ENCODE measurements at regions not wholly inside any gene's neighbourhood (a gene's known extent, or its start where the extent isn't known, plus 50 kb on each side); places are given as distances from the start of the nearest gene placed in this dataset.
A peak's percentile ranks its signal among the peaks of the same experiment; 100 is the strongest.

GRCh38 chr9:22210262-22210661, 201.2 kb upstream of the CDKN2B start:
- Histone ChIP-seq H3K4me1 (ENCODE audit: control extremely low read depth in 1 of 4, control insufficient read depth in 4 of 4, insufficient read depth in 4 of 4, low read length in 3 of 4) (peaks cover 6 to 17% (median 9%) of the 10 kb centered on the region in 4 experiments), H3K27ac (ENCODE audit: insufficient read depth in 1 of 2, low read depth in 1 of 2, low read length in 2 of 2, poor library complexity in 1 of 2, severe bottlenecking in 2 of 2) (no peak overlapping the region), H3K4me3 (ENCODE audit: control insufficient read depth in 1 of 7, extremely low read depth in 1 of 7, insufficient read depth in 4 of 7, low read depth in 2 of 7, low read length in 6 of 7) (no peak overlapping the region), H3K27me3 (replicated peaks in 2 of 5; ENCODE audit: control insufficient read depth in 4 of 5, insufficient read depth in 5 of 5, low read length in 4 of 5) (peaks cover 0 to 11% (median 5%) of the 10 kb centered on the region in 5 experiments), H3K9me3 (ENCODE audit: control extremely low read depth in 1 of 5, control insufficient read depth in 4 of 5, insufficient read depth in 2 of 5, low read depth in 1 of 5, low read length in 4 of 5) (no peaks in the 10 kb centered on the region), H3K36me3 (ENCODE audit: control insufficient read depth in 4 of 4, insufficient read depth in 4 of 4, low read length in 3 of 4) (no peaks in the 10 kb centered on the region)
- POLR2A ChIA-PET, result no interaction called here
- no peak for DNase-seq
- CTCF ChIA-PET, result no interaction called here
- 86% methylated on average over 1 of the region's 1 CpG for WGBS (ENCODE audit: insufficient coverage)

- DNase-seq, result no peak
- Histone ChIP-seq H3K27ac (ENCODE audit: insufficient read depth in 1 of 2, low read depth in 1 of 2, low read length in 2 of 2, poor library complexity in 1 of 2, severe bottlenecking in 2 of 2) (no peak overlapping the region), H3K36me3 (ENCODE audit: control insufficient read depth in 4 of 4, insufficient read depth in 4 of 4, low read length in 3 of 4) (no peaks in the 10 kb centered on the region), H3K27me3 (replicated peaks in 2 of 5; ENCODE audit: control insufficient read depth in 4 of 5, insufficient read depth in 5 of 5, low read length in 4 of 5) (peaks cover 0 to 15% (median 5%) of the 10 kb centered on the region in 5 experiments), H3K4me1 (ENCODE audit: control extremely low read depth in 1 of 4, control insufficient read depth in 4 of 4, insufficient read depth in 4 of 4, low read length in 3 of 4) (peaks cover 6 to 17% (median 9%) of the 10 kb centered on the region in 4 experiments), H3K9me3 (ENCODE audit: control extremely low read depth in 1 of 5, control insufficient read depth in 4 of 5, insufficient read depth in 2 of 5, low read depth in 1 of 5, low read length in 4 of 5) (no peaks in the 10 kb centered on the region), H3K4me3 (ENCODE audit: control insufficient read depth in 1 of 7, extremely low read depth in 1 of 7, insufficient read depth in 4 of 7, low read depth in 2 of 7, low read length in 6 of 7) (no peak overlapping the region)
- ChIA-PET POLR2A (no interaction called here), CTCF (no interaction called here)
- 100% methylated on average over 1 of the region's 2 CpGs for WGBS (ENCODE audit: insufficient coverage)
Measured at GRCh38 chr9:22210936-22211335, 201.8 kb upstream of the CDKN2B start.

- CTCF ChIA-PET, result interaction anchor here (1.5 kb wide), 1 partner anchor 175 kb away, joined by 3 read pairs; no protein-coding TSS in a partner anchor
- Histone ChIP-seq H3K4me1 (ENCODE audit: control extremely low read depth in 1 of 4, control insufficient read depth in 4 of 4, insufficient read depth in 4 of 4, low read length in 3 of 4) (peaks cover 6 to 17% (median 9%) of the 10 kb centered on the region in 4 experiments), H3K27ac (ENCODE audit: insufficient read depth in 1 of 2, low read depth in 1 of 2, low read length in 2 of 2, poor library complexity in 1 of 2, severe bottlenecking in 2 of 2) (no peak overlapping the region), H3K36me3 (ENCODE audit: control insufficient read depth in 4 of 4, insufficient read depth in 4 of 4, low read length in 3 of 4) (no peaks in the 10 kb centered on the region), H3K27me3 (replicated peaks in 2 of 5; ENCODE audit: control insufficient read depth in 4 of 5, insufficient read depth in 5 of 5, low read length in 4 of 5) (peaks cover 0 to 23% (median 5%) of the 10 kb centered on the region in 5 experiments), H3K9me3 (ENCODE audit: control extremely low read depth in 1 of 5, control insufficient read depth in 4 of 5, insufficient read depth in 2 of 5, low read depth in 1 of 5, low read length in 4 of 5) (no peaks in the 10 kb centered on the region), H3K4me3 (ENCODE audit: control insufficient read depth in 1 of 7, extremely low read depth in 1 of 7, insufficient read depth in 4 of 7, low read depth in 2 of 7, low read length in 6 of 7) (peak overlapping the region in 1 of 7 experiments; percentile 6)
- 0% methylated on average over 2 of the region's 4 CpGs for WGBS (ENCODE audit: insufficient coverage)
- peak; percentile 53 to 69 (median 62) for DNase-seq
- POLR2A ChIA-PET, result no interaction called here
Measured at GRCh38 chr9:22211588-22212360, 202.7 kb upstream of the CDKN2B start.

- Histone ChIP-seq H3K4me3 (ENCODE audit: control insufficient read depth in 1 of 7, extremely low read depth in 1 of 7, insufficient read depth in 4 of 7, low read depth in 2 of 7, low read length in 6 of 7) (no peak overlapping the region), H3K27ac (ENCODE audit: insufficient read depth in 1 of 2, low read depth in 1 of 2, low read length in 2 of 2, poor library complexity in 1 of 2, severe bottlenecking in 2 of 2) (no peak overlapping the region), H3K36me3 (ENCODE audit: control insufficient read depth in 4 of 4, insufficient read depth in 4 of 4, low read length in 3 of 4) (no peaks in the 10 kb centered on the region), H3K9me3 (ENCODE audit: control extremely low read depth in 1 of 5, control insufficient read depth in 4 of 5, insufficient read depth in 2 of 5, low read depth in 1 of 5, low read length in 4 of 5) (no peaks in the 10 kb centered on the region), H3K4me1 (ENCODE audit: control extremely low read depth in 1 of 4, control insufficient read depth in 4 of 4, insufficient read depth in 4 of 4, low read length in 3 of 4) (peaks cover 6 to 14% (median 9%) of the 10 kb centered on the region in 4 experiments), H3K27me3 (replicated peaks in 2 of 5; ENCODE audit: control insufficient read depth in 4 of 5, insufficient read depth in 5 of 5, low read length in 4 of 5) (peaks cover 0 to 38% (median 8%) of the 10 kb centered on the region in 5 experiments)
- 72% methylated on average over 2 of the region's 3 CpGs for WGBS (ENCODE audit: insufficient coverage)
- CTCF ChIA-PET, result interaction anchor here (0.7 kb wide), 1 partner anchor 23 kb away, joined by 3 read pairs; no protein-coding TSS in a partner anchor
- POLR2A ChIA-PET, result no interaction called here
- DNase-seq, result no peak
Measured at GRCh38 chr9:22214021-22214420, 204.9 kb upstream of the CDKN2B start.

- no peak for DNase-seq
- WGBS (ENCODE audit: insufficient coverage), result 100% methylated on average over 2 of the region's 2 CpGs
- ChIA-PET CTCF (no interaction called here), POLR2A (no interaction called here)
- Histone ChIP-seq H3K36me3 (ENCODE audit: control insufficient read depth in 4 of 4, insufficient read depth in 4 of 4, low read length in 3 of 4) (no peaks in the 10 kb centered on the region), H3K4me1 (ENCODE audit: control extremely low read depth in 1 of 4, control insufficient read depth in 4 of 4, insufficient read depth in 4 of 4, low read length in 3 of 4) (peaks cover 6 to 11% (median 9%) of the 10 kb centered on the region in 4 experiments), H3K9me3 (ENCODE audit: control extremely low read depth in 1 of 5, control insufficient read depth in 4 of 5, insufficient read depth in 2 of 5, low read depth in 1 of 5, low read length in 4 of 5) (no peaks in the 10 kb centered on the region), H3K4me3 (ENCODE audit: control insufficient read depth in 1 of 7, extremely low read depth in 1 of 7, insufficient read depth in 4 of 7, low read depth in 2 of 7, low read length in 6 of 7) (no peak overlapping the region), H3K27me3 (replicated peaks in 2 of 5; ENCODE audit: control insufficient read depth in 4 of 5, insufficient read depth in 5 of 5, low read length in 4 of 5) (peaks cover 0 to 38% (median 8%) of the 10 kb centered on the region in 5 experiments), H3K27ac (ENCODE audit: insufficient read depth in 1 of 2, low read depth in 1 of 2, low read length in 2 of 2, poor library complexity in 1 of 2, severe bottlenecking in 2 of 2) (no peak overlapping the region)
Measured at GRCh38 chr9:22214497-22215031, 205.5 kb upstream of the CDKN2B start.

GRCh38 chr9:22215521-22215920, 206.4 kb upstream of the CDKN2B start:
- CTCF ChIA-PET, result no interaction called here
- WGBS (ENCODE audit: insufficient coverage), result no CpG with 5 or more reads among the region's 3 CpGs
- peaks cover 6 to 11% (median 9%) of the 10 kb centered on the region in 4 experiments for H3K4me1 ChIP-seq (ENCODE audit: control extremely low read depth in 1 of 4, control insufficient read depth in 4 of 4, insufficient read depth in 4 of 4, low read length in 3 of 4)

GRCh38 chr9:22216730-22217172, 207.6 kb upstream of the CDKN2B start:
- WGBS (ENCODE audit: insufficient coverage), result 95% methylated on average over 8 of the region's 8 CpGs

More at GRCh38 chr9:22215521-22215920, 206.4 kb upstream of the CDKN2B start:
- Histone ChIP-seq H3K36me3 (ENCODE audit: control insufficient read depth in 4 of 4, insufficient read depth in 4 of 4, low read length in 3 of 4) (no peaks in the 10 kb centered on the region), H3K4me3 (ENCODE audit: control insufficient read depth in 1 of 7, extremely low read depth in 1 of 7, insufficient read depth in 4 of 7, low read depth in 2 of 7, low read length in 6 of 7) (no peak overlapping the region), H3K27me3 (replicated peaks in 2 of 5; ENCODE audit: control insufficient read depth in 4 of 5, insufficient read depth in 5 of 5, low read length in 4 of 5) (peaks cover 0 to 38% (median 8%) of the 10 kb centered on the region in 5 experiments), H3K27ac (ENCODE audit: insufficient read depth in 1 of 2, low read depth in 1 of 2, low read length in 2 of 2, poor library complexity in 1 of 2, severe bottlenecking in 2 of 2) (no peak overlapping the region), H3K9me3 (ENCODE audit: control extremely low read depth in 1 of 5, control insufficient read depth in 4 of 5, insufficient read depth in 2 of 5, low read depth in 1 of 5, low read length in 4 of 5) (no peaks in the 10 kb centered on the region)
- POLR2A ChIA-PET, result no interaction called here
- DNase-seq, result no peak

More at GRCh38 chr9:22216730-22217172, 207.6 kb upstream of the CDKN2B start:
- Histone ChIP-seq H3K4me3 (ENCODE audit: control insufficient read depth in 1 of 7, extremely low read depth in 1 of 7, insufficient read depth in 4 of 7, low read depth in 2 of 7, low read length in 6 of 7) (no peak overlapping the region), H3K36me3 (ENCODE audit: control insufficient read depth in 4 of 4, insufficient read depth in 4 of 4, low read length in 3 of 4) (no peaks in the 10 kb centered on the region), H3K9me3 (ENCODE audit: control extremely low read depth in 1 of 5, control insufficient read depth in 4 of 5, insufficient read depth in 2 of 5, low read depth in 1 of 5, low read length in 4 of 5) (no peaks in the 10 kb centered on the region), H3K27me3 (replicated peaks in 2 of 5; ENCODE audit: control insufficient read depth in 4 of 5, insufficient read depth in 5 of 5, low read length in 4 of 5) (peaks cover 0 to 38% (median 8%) of the 10 kb centered on the region in 5 experiments), H3K27ac (ENCODE audit: insufficient read depth in 1 of 2, low read depth in 1 of 2, low read length in 2 of 2, poor library complexity in 1 of 2, severe bottlenecking in 2 of 2) (no peak overlapping the region), H3K4me1 (ENCODE audit: control extremely low read depth in 1 of 4, control insufficient read depth in 4 of 4, insufficient read depth in 4 of 4, low read length in 3 of 4) (peaks cover 2 to 6% (median 4%) of the 10 kb centered on the region in 4 experiments)
- POLR2A ChIA-PET, result no interaction called here
- no peak for DNase-seq
- CTCF ChIA-PET, result interaction anchor here (1.0 to 1.6 kb wide), 4 partner anchors 12 to 32 kb away, joined by 3 to 4 read pairs (median 3); no protein-coding TSS in a partner anchor
